ENCODE measurements at regions not wholly inside any gene's neighbourhood (a gene's known extent, or its start where the extent isn't known, plus 50 kb on each side); places are given as distances from the start of the nearest gene placed in this dataset.

GRCh38 chr5:18977880-18978279 is 1010.1 kb downstream of the CDH18 start:
- Histone ChIP-seq H3K27ac (no peak overlapping the region), H3K4me1 (no peaks in the 10 kb centered on the region), H3K36me3 (no peaks in the 10 kb centered on the region), H3K4me3 (no peak overlapping the region), H3K9me3 (no peaks in the 10 kb centered on the region), H3K27me3 (no peaks in the 10 kb centered on the region)
- intact Hi-C loops (cut with DNase I; ENCODE audit: low total_unique reads) = no loop called here
- DNase-seq = no peak
- TF ChIP-seq CTCF (IDR thresholded peaks at IDR 0.05) (no peak), POLR2A (IDR thresholded peaks at IDR 0.05) (no peak)

- TF ChIP-seq CTCF (IDR thresholded peaks at IDR 0.05) (no peak), POLR2A (IDR thresholded peaks at IDR 0.05) (no peak)
- Histone ChIP-seq H3K4me3 (no peak overlapping the region), H3K4me1 (no peaks in the 10 kb centered on the region), H3K27ac (no peak overlapping the region), H3K36me3 (no peaks in the 10 kb centered on the region), H3K9me3 (no peaks in the 10 kb centered on the region), H3K27me3 (peaks cover 0 to 1% of the 10 kb centered on the region in 2 donors)
- DNase-seq = no peak
- intact Hi-C loops (cut with DNase I; ENCODE audit: low total_unique reads) = no loop called here
Observed at GRCh38 chr5:18984559-18985080, 1003.4 kb downstream of the CDH18 start.

GRCh38 chr5:18985171-18985758 is 1002.7 kb downstream of the CDH18 start:
- H3K9me3 ChIP-seq = no peaks in the 10 kb centered on the region
- H3K27me3 ChIP-seq = peaks cover 0 to 3% of the 10 kb centered on the region in 2 donors
- H3K4me3 ChIP-seq = no peak overlapping the region
- intact Hi-C loops (cut with DNase I; ENCODE audit: low total_unique reads) = no loop called here
- TF ChIP-seq POLR2A (IDR thresholded peaks at IDR 0.05) (no peak), CTCF (IDR thresholded peaks at IDR 0.05) (no peak)
- DNase-seq = no peak
- H3K4me1 ChIP-seq = no peaks in the 10 kb centered on the region
- H3K27ac ChIP-seq = no peak overlapping the region
- no peaks in the 10 kb centered on the region for H3K36me3 ChIP-seq

- Histone ChIP-seq H3K4me1 (no peaks in the 10 kb centered on the region), H3K4me3 (no peak overlapping the region), H3K9me3 (no peaks in the 10 kb centered on the region), H3K27me3 (peaks cover 0 to 3% of the 10 kb centered on the region in 2 donors), H3K36me3 (no peaks in the 10 kb centered on the region), H3K27ac (no peak overlapping the region)
- no peak for DNase-seq
- TF ChIP-seq CTCF (IDR thresholded peaks at IDR 0.05) = no peak
- TF ChIP-seq POLR2A (IDR thresholded peaks at IDR 0.05) = no peak
- intact Hi-C loops (cut with DNase I; ENCODE audit: low total_unique reads) = no loop called here
Observed at GRCh38 chr5:18987101-18987500, 1000.9 kb downstream of the CDH18 start.

GRCh38 chr5:18990852-18991251 is 997.1 kb downstream of the CDH18 start:
- H3K4me3 ChIP-seq = no peak overlapping the region
- no peaks in the 10 kb centered on the region for H3K9me3 ChIP-seq
- no peak for TF ChIP-seq POLR2A (IDR thresholded peaks at IDR 0.05)
- no peak overlapping the region for H3K27ac ChIP-seq
- peaks cover 0 to 3% of the 10 kb centered on the region in 2 donors for H3K27me3 ChIP-seq
- H3K4me1 ChIP-seq = no peaks in the 10 kb centered on the region
- no peaks in the 10 kb centered on the region for H3K36me3 ChIP-seq
- intact Hi-C loops (cut with DNase I; ENCODE audit: low total_unique reads) = no loop called here
- DNase-seq = no peak

Measured in uterus (tissue), 3 donors.